Head of caudate nucleus (tissue), 42 donors: ENCODE measurements at regions not wholly inside any gene's neighbourhood (a gene's known extent, or its start where the extent isn't known, plus 50 kb on each side); places are given as distances from the start of the nearest gene placed in this dataset.
"Not testable (repeated sequence)": the region's sequence is repeated elsewhere in the genome, so short reads cannot be mapped to it uniquely, and the experiment has no call there.

Experiments used
- DNase-seq, 42 donors: peaks; one replicate each; pipeline versions ENCODE4 v3.0.0 to v3.0.0-alpha.2; 2020 to 2021; ENCODE audit warnings: mixed read lengths in 7 of 42
- intact Hi-C: fragments of 100-400 bp; cut with DNase I; formaldehyde crosslinking; loops from one replicate; pipeline ENCODE4 v1.15.0; 2022

- no peak for DNase-seq
- intact Hi-C loops = no loop called here
Measured at GRCh38 chr3:28013864-28014473, 227.4 kb upstream of the CMC1 start.

DNA sequence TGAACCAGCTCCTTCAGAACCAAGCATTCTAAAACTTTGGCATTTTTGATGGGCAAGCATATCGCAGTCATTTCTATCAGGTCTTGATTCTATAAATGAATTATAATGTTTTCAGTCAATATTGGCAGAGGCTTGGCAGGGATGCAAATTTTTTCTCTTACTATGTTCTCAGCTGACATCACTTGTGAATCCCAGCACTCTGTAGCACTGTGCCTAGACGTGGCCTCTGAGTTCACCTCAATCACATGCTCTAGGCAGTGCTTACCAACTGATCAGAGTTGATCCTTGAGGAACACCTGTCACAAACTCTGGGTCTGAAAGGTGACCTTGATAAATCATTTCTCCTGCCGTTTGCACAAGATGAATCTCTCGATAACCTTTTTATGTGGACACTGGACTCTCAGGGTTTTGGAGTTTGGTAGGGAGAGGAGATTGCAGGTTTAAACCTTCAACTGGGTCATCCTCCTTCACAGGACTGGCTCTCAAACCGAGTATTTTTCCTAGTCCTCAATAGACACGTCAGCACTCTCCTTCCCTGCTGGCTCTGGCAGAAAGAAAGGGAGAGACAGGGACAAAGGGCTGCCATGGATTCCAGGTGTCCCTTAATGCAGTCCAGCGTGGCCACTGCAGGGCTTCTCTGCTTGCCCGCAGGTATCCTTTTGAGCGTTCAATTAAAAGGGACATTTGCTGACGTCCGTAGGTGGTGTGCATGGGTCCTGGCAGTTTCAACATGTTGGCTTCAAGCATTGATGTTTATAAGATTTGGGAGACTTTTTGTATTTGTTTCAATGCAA lies 222.3 kb upstream of the CMC1 start:
- intact Hi-C loops = no loop called here
- DNase-seq = no peak

- intact Hi-C loops = no loop called here
- no peak for DNase-seq
Measured at GRCh38 chr3:28019740-28020139, 221.7 kb upstream of the CMC1 start.

GRCh38 chr3:28022916-28023315 lies 218.5 kb upstream of the CMC1 start:
- intact Hi-C loops = no loop called here
- DNase-seq = no peak

GRCh38 chr3:28028554-28028953 lies 212.9 kb upstream of the CMC1 start:
- intact Hi-C loops = no loop called here
- no peak for DNase-seq

DNA sequence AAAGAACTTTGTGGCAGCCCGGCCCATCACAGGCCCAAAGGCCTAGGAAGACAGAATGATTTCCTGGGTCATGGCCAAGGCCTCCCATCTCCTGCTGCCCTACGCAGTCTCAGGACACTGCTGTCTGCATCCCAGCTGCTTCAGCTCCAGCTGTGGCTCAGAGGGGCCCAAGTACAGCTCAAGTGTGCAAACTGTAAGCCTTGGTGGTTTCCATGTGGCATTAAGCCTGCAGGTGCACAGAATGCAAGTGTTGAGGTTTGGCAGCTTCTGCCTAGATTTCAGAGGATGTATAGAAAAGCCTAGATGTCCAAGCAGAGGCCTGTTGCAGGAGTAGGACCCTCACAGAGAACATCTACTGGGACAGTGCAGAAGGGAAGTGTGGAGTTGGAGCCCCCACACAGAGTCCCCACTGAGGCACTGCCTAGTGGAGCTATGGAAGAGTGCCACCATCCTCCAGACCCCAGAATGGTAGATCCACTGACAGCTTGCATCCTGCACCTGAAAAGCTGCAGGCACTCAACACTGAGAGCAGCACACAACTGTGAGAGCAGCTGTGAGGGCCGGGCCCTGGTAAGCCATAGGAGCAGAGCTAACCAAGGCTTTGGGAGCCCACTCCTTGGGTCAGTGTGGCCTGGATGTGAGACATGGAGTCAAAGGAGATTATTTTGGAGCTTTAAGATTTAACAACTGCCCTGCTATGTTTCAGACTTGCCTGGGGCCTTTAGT lies 208.2 kb upstream of the CMC1 start:
- DNase-seq = no peak
- intact Hi-C loops = no loop called here

GRCh38 chr3:28036599-28037575 lies 204.5 kb upstream of the CMC1 start:
- intact Hi-C loops = no loop called here

GRCh38 chr3:28039234-28039633 lies 202.2 kb upstream of the CMC1 start:
- no peak for DNase-seq
- intact Hi-C loops = no loop called here

More at GRCh38 chr3:28036599-28037575, 204.5 kb upstream of the CMC1 start:
- no peak for DNase-seq

- no peak for DNase-seq
- intact Hi-C loops = no loop called here
Measured at GRCh38 chr3:28039829-28040228, 201.6 kb upstream of the CMC1 start.

DNA sequence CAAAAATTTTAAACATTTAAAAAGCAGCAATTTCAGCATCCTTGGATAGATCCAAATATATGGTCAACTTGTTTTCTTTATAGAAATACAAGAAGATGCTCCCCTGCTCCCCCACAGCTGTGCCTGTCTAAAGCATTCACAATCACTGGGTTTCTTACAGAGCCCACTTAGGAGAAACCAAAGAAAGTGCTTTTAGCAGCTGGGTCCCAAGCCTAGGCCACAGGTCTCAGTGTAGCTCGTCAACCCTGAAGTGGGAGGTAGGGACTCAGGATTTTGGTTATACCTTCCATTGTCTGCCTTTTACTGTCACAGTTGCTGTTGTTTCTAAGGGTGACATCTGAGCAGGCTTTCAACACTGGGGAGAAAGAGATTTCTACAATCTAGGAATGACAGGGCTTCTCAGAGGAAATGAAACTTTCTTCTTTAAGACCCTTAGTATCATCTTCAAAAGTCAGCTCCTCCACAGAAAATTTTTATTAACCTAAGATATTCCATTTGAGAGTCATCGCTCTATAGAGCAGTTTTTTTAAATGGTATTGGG lies 199.3 kb upstream of the CMC1 start:
- intact Hi-C loops = no loop called here
- no peak for DNase-seq

DNA sequence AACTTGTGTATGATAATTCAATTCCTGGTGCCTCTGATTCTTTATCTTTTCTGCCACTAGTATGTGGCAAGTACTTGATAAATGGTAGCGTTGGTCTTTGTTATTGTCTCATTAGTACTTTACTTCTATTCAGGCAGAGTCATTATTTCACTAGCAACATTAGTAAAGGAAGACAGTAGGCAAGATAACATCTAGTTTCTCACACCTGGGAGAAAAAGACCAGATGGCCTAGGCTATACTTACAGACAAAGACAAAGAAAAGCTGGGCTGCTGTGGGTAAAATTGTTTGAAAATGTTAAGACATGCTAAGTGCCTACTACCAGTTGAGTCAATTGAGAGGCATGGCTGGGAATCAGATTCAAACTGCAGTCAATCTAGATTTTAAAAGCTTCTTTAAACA lies 198.7 kb upstream of the CMC1 start:
- DNase-seq = no peak
- intact Hi-C loops = no loop called here

- intact Hi-C loops = no loop called here
- DNase-seq = no peak
Measured at GRCh38 chr3:28050120-28050519, 191.3 kb upstream of the CMC1 start.

DNA sequence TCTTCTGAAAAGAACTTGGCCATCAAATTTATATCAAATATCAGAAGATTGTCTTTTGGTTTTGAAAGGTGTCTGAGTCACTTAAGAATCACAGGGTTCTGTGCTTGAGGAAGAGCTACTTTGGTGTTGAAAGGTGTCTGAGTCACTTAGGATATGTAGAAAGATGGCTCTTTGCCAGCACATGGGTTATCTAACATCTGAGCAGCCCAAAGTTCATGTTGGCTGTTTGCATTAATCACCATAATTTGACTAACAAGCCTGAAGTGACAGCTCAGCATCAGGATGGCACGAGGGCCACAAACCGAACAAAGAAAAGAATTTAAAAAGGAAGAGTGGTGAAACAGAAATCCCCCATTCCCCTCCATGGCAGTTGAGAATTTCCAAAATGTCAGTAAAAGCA lies 190.5 kb upstream of the CMC1 start:
- intact Hi-C loops = no loop called here
- peak in 26 of 42 donors; percentile 7 to 69 (median 28) for DNase-seq

DNA sequence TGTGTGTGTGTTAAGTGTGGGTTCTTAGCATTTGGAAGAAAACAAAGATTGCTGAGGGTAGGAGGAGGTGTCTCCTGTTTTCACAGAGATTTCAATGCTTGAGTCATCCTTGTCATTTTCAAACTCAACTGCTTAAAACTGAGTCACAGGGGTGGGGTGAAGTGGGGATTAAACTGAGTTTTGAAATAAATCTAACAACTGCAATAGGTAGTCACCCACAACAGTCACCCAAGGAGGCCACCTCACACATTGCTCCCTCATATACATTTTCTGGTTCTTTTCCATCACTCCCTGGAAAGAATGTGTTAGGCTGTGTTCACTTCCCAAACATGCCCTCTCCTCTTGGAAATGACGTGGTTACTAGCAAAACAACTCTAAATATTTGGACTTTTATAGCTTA lies 187.7 kb upstream of the CMC1 start:
- intact Hi-C loops = no loop called here
- DNase-seq = peak in 16 of 42 donors; percentile 5 to 56 (median 27)

- intact Hi-C loops = no loop called here
- DNase-seq = no peak
Measured at GRCh38 chr3:28056806-28057205, 184.6 kb upstream of the CMC1 start.

- intact Hi-C loops = no loop called here
- no peak for DNase-seq
Measured at GRCh38 chr3:28057539-28057938, 183.9 kb upstream of the CMC1 start.

GRCh38 chr3:28059199-28059598 lies 182.2 kb upstream of the CMC1 start:
- DNase-seq, intact Hi-C loops: not testable (repeated sequence)

DNA sequence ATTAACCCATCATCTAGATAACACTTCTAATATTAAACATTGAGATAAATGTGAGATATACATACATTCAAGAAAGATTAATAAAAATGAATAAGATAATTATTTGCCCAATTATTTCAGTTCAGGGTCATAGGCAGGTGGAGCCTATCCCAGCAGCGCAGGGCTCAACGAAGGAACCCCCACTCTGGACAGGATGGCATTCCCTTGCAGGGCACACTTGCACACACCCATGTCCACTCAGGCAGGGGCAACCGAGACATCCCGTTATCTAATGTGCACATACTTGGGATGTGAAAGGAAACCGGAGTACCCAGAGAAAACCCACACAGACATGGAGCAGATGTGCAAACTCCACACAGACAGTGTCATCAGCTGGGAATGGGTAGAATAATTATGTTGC lies 175.4 kb upstream of the CMC1 start:
- DNase-seq = no peak
- intact Hi-C loops = no loop called here

GRCh38 chr3:28067014-28067413 lies 174.4 kb upstream of the CMC1 start:
- no peak for DNase-seq
- intact Hi-C loops = no loop called here
